ENCODE measurements at regions not wholly inside any gene's neighbourhood (a gene's known extent, or its start where the extent isn't known, plus 50 kb on each side); places are given as distances from the start of the nearest gene placed in this dataset.

DNA sequence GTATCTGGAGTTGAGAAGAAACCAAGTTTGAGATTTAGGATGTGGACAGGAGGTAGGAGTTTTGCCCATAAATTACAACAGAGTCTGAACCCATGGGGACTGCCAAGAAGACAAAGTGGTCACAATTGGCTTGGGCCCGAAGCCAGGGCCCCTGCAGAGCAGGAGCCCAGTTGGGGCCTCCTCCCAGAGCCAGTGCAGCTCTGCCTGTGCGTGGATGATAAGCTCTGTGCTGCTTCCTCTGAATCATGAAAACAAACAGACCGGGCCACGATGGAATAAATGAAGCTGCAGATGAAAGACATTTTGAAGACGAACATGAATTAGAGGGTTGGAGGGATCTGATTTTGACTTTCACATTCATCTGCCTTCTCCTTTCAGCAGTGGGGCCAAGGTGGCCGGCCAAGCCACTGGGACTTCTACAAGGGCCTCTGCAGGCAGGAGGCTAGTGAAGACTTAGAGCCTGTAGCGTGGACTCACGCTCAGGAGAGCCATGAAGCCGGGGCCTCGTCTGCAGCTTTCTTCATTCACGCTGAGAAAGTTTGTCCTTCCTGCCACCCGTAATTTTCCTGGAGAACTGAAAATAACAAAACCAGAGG, 156.8 kb upstream of the LYZL1 start:
- TF ChIP-seq, protein P1, sequence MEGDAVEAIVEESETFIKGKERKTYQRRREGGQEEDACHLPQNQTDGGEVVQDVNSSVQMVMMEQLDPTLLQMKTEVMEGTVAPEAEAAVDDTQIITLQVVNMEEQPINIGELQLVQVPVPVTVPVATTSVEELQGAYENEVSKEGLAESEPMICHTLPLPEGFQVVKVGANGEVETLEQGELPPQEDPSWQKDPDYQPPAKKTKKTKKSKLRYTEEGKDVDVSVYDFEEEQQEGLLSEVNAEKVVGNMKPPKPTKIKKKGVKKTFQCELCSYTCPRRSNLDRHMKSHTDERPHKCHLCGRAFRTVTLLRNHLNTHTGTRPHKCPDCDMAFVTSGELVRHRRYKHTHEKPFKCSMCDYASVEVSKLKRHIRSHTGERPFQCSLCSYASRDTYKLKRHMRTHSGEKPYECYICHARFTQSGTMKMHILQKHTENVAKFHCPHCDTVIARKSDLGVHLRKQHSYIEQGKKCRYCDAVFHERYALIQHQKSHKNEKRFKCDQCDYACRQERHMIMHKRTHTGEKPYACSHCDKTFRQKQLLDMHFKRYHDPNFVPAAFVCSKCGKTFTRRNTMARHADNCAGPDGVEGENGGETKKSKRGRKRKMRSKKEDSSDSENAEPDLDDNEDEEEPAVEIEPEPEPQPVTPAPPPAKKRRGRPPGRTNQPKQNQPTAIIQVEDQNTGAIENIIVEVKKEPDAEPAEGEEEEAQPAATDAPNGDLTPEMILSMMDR (IDR thresholded peaks at IDR 0.05) = no peak
- TF ChIP-seq POLR2A (IDR thresholded peaks at IDR 0.05) = no peak
